ENCODE measurements at regions not wholly inside any gene's neighbourhood (a gene's known extent, or its start where the extent isn't known, plus 50 kb on each side); places are given as distances from the start of the nearest gene placed in this dataset.

GRCh38 chr5:66423484-66423883 lies 172.7 kb upstream of the MAST4 start:
- TF ChIP-seq EZH2 (IDR thresholded peaks at IDR 0.05; ENCODE audit: insufficient read depth, low read length) (no peak), CTCF (IDR thresholded peaks at IDR 0.05; ENCODE audit: insufficient read depth, low read depth, low read length) (no peak)

Measured in astrocyte (in vitro differentiated cells and primary cell).